SK-N-SH (cell line): ENCODE measurements at regions not wholly inside any gene's neighbourhood (a gene's known extent, or its start where the extent isn't known, plus 50 kb on each side); places are given as distances from the start of the nearest gene placed in this dataset.

Source experiments
- CTCF ChIA-PET: fragments of 300-600, 350-600 bp; formaldehyde crosslinking; extraction: SDS; loops from one replicate; lab custom pipeline; 2021; lab: Yijun Ruan, JAX
- POLR2A ChIA-PET: fragments of 350-600 bp; sonication (Branson Sonifier 250); formaldehyde crosslinking; extraction: SDS; loops from one replicate; lab custom pipeline; 2020; ENCODE audit warnings: antibody characterized with exemption, inconsistent platforms; lab: Yijun Ruan, JAX
- DNase-seq: peaks from one replicate; pipeline ENCODE4 v3.0.0; 2012
- H2AFZ ChIP-seq: fragments of 200-600 bp; sonication (generic); 2 replicates; pipeline ENCODE4 v1.8.1; 2016; ENCODE audit warnings: antibody characterized with exemption, mild to moderate bottlenecking, low read depth
- H3F3A ChIP-seq: fragments of 200-600 bp; sonication (generic); replicated peaks from 2 replicates; pipeline ENCODE3; 2016; ENCODE audit warnings: antibody characterized with exemption, mild to moderate bottlenecking; ENCODE audit not compliant: insufficient read depth
- H3K27ac ChIP-seq, 2 experiments: fragments of 200-500 bp in 1 of 2; fragments of 200-600 bp in 1 of 2; sonication (Bioruptor generic) in 1 of 2; sonication (generic), shearing (Covaris generic) in 1 of 2; 2 replicates each; pipeline versions ENCODE4 v1.5.1 to v1.6.1; 2014 to 2016; ENCODE audit warnings: low read depth in 2 of 2, inconsistent platforms in 1 of 2, low read length in 1 of 2, mild to moderate bottlenecking in 1 of 2, mixed read lengths in 1 of 2
- H3K27me3 ChIP-seq: fragments of 200-600 bp; sonication (generic), shearing (Covaris generic); 2 replicates; pipeline ENCODE4 v1.6.1; 2016; ENCODE audit warnings: mixed run types; ENCODE audit not compliant: insufficient read depth
- H3K36me3 ChIP-seq, 2 experiments: fragments of 200-500 bp in 1 of 2; fragments of 200-600 bp in 1 of 2; sonication (Bioruptor generic) in 1 of 2; sonication (generic) in 1 of 2; replicated peaks in 1 of 2; 2 replicates each; pipeline versions ENCODE3 to v1.5.1; 2014 to 2016; ENCODE audit warnings: low read length in 1 of 2, mild to moderate bottlenecking in 1 of 2; ENCODE audit not compliant: insufficient read depth in 2 of 2, control insufficient read depth in 1 of 2
- H3K4me1 ChIP-seq, 2 experiments: fragments of 200-500 bp in 1 of 2; fragments of 200-600 bp in 1 of 2; sonication (Bioruptor generic) in 1 of 2; sonication (generic), shearing (Covaris generic) in 1 of 2; 2 replicates each; pipeline versions ENCODE4 v1.5.1 to v1.6.1; 2014 to 2016; ENCODE audit warnings: low read depth in 1 of 2, low read length in 1 of 2, mixed run types in 1 of 2; ENCODE audit not compliant: insufficient read depth in 2 of 2, control insufficient read depth in 1 of 2
- H3K4me2 ChIP-seq: fragments of 200-600 bp; sonication (generic), shearing (Covaris generic); 2 replicates; pipeline ENCODE4 v1.6.1; 2017; ENCODE audit warnings: mixed run types
- H3K4me3 ChIP-seq, 2 experiments: fragments of 200-500 bp in 1 of 2; fragments of 200-600 bp in 1 of 2; sonication (Bioruptor generic) in 1 of 2; sonication (generic), shearing (Covaris generic) in 1 of 2; 2 replicates each; pipeline versions ENCODE4 v1.5.1 to v1.8.1; 2014 to 2016; ENCODE audit warnings: low read depth in 2 of 2, inconsistent platforms in 1 of 2, low read length in 1 of 2, mild to moderate bottlenecking in 1 of 2, mixed read lengths in 1 of 2, moderate library complexity in 1 of 2
- H3K79me2 ChIP-seq: fragments of 200-600 bp; sonication (generic); 2 replicates; pipeline ENCODE4 v1.8.1; 2017; ENCODE audit warnings: mild to moderate bottlenecking; ENCODE audit not compliant: insufficient read depth
- H3K9ac ChIP-seq: fragments of 200-600 bp; sonication (generic); 2 replicates; pipeline ENCODE4 v1.6.1; 2017; ENCODE audit warnings: mixed run types
- H3K9me2 ChIP-seq: fragments of 200-600 bp; sonication (generic); 2 replicates; pipeline ENCODE4 v1.6.1; 2017; ENCODE audit warnings: mixed run types
- H3K9me3 ChIP-seq: fragments of 200-600 bp; sonication (generic); 2 replicates; pipeline ENCODE4 v1.6.1; 2017; ENCODE audit warnings: mixed run types, mild to moderate bottlenecking, moderate library complexity
- H4K20me1 ChIP-seq: fragments of 200-600 bp; sonication (generic); 2 replicates; pipeline ENCODE4 v1.6.1; 2017; ENCODE audit warnings: mild to moderate bottlenecking, mixed run types; ENCODE audit not compliant: insufficient read depth
- ELF1 ChIP-seq: IDR thresholded peaks from 2 replicates; pipeline ENCODE4 v1.4.0; 2012
- EZH2phosphoT487 ChIP-seq: fragments of 200-600 bp; sonication (generic); IDR thresholded peaks from 2 replicates; pipeline ENCODE4 v1.6.1; 2017; ENCODE audit warnings: low read depth, mixed run types, mild to moderate bottlenecking, antibody characterized with exemption, moderate library complexity, borderline replicate concordance
- FOXJ3 ChIP-seq: sonication (generic); formaldehyde crosslinking; IDR thresholded peaks from 2 replicates; pipeline ENCODE4 v1.5.1; 2020; ENCODE audit warnings: mild to moderate bottlenecking, missing genetic modification reagents
- GABPA ChIP-seq: IDR thresholded peaks from 2 replicates; pipeline ENCODE4 v1.4.0; 2012; ENCODE audit warnings: low read depth, mild to moderate bottlenecking
- GATA2 ChIP-seq: sonication (generic); formaldehyde crosslinking; IDR thresholded peaks from 2 replicates; pipeline ENCODE4 v1.5.0; 2020; ENCODE audit warnings: mild to moderate bottlenecking, missing genetic modification reagents
- IRF3 ChIP-seq: fragments of 150-350 bp; IDR thresholded peaks from 2 replicates; pipeline ENCODE4 v1.6.1; 2016; ENCODE audit warnings: mild to moderate bottlenecking, low read depth, low read length
- MEF2A ChIP-seq: IDR thresholded peaks from 2 replicates; pipeline ENCODE4 v1.4.0; 2012; ENCODE audit warnings: low read depth, borderline replicate concordance
- MXI1 ChIP-seq: IDR thresholded peaks from 2 replicates; pipeline ENCODE4 v1.6.1; 2012; ENCODE audit warnings: mild to moderate bottlenecking, low read depth, low read length, improper control_type of control experiment
- POLR2AphosphoS5 ChIP-seq: IDR thresholded peaks from 2 replicates; pipeline ENCODE4 v1.6.1; 2012; ENCODE audit warnings: low read depth, low read length
- RFX5 ChIP-seq: IDR thresholded peaks from 2 replicates; pipeline ENCODE4 v1.6.1; 2012; ENCODE audit warnings: mild to moderate bottlenecking, improper control_type of control experiment, low read length
- RXRA ChIP-seq: IDR thresholded peaks from 2 replicates; pipeline ENCODE4 v1.4.0; 2012; ENCODE audit warnings: low read depth, mild to moderate bottlenecking, borderline replicate concordance
- SIN3A ChIP-seq: IDR thresholded peaks from 2 replicates; pipeline ENCODE4 v1.6.1; 2012; ENCODE audit warnings: low read depth, mild to moderate bottlenecking, low read length, moderate library complexity, borderline replicate concordance
- SMC3 ChIP-seq: IDR thresholded peaks from 2 replicates; pipeline ENCODE4 v1.6.1; 2012; ENCODE audit warnings: low read depth, low read length, improper control_type of control experiment
- USF1 ChIP-seq: IDR thresholded peaks from 2 replicates; pipeline ENCODE4 v1.4.0; 2012; ENCODE audit warnings: low read depth, borderline replicate concordance
- YY1 ChIP-seq: IDR thresholded peaks from 2 replicates; pipeline ENCODE4 v1.4.0; 2012; ENCODE audit warnings: low read depth, mild to moderate bottlenecking
- WGBS: methylation state at CpG from one replicate; pipeline ENCODE4 v1.1.6; 2017; ENCODE audit warnings: low lambda C conversion rate; 5-methylcytosine and 5-hydroxymethylcytosine counted together

- CTCF ChIA-PET: no interaction called here
These were observed 467.5 kb upstream of the CHST9 start for GRCh38 chr18:27652480-27653121.

GRCh38 chr18:27649621-27650020 lies 464.5 kb upstream of the CHST9 start:
- Histone ChIP-seq H3K9me3 (no peaks in the 10 kb centered on the region), H3K27ac (no peak overlapping the region), H3K4me1 (no peaks in the 10 kb centered on the region), H4K20me1 (no peaks in the 10 kb centered on the region), H3K36me3 (no peaks in the 10 kb centered on the region), H3K9me2 (no peaks in the 10 kb centered on the region), H3K27me3 (no peaks in the 10 kb centered on the region), H2AFZ (no peak overlapping the region), H3K4me3 (no peak overlapping the region), H3F3A (no peaks in the 10 kb centered on the region), H3K79me2 (no peaks in the 10 kb centered on the region), H3K9ac (no peak overlapping the region), H3K4me2 (no peak overlapping the region)
- ChIA-PET CTCF (interaction anchor here (1.3 kb wide), 1 partner anchor 1019 kb away, joined by 3 read pairs; no protein-coding TSS in a partner anchor), POLR2A (no interaction called here)
- DNase-seq: no peak
- WGBS: 94% methylated on average over 3 of the region's 3 CpGs
- no peak for TF ChIP-seq RXRA
- TF ChIP-seq GATA2 (CRISPR knock-in tag): no peak
- no peak for TF ChIP-seq MXI1
- TF ChIP-seq RFX5: no peak
- TF ChIP-seq ELF1: no peak
- no peak for TF ChIP-seq YY1
- no peak for TF ChIP-seq GABPA
- TF ChIP-seq POLR2AphosphoS5: no peak
- no peak for TF ChIP-seq SMC3
- no peak for TF ChIP-seq FOXJ3
- TF ChIP-seq USF1: no peak
- TF ChIP-seq IRF3: no peak
- TF ChIP-seq MEF2A: no peak
- no peak for TF ChIP-seq EZH2phosphoT487

More at GRCh38 chr18:27652480-27653121, 467.5 kb upstream of the CHST9 start:
- Histone ChIP-seq H3K36me3 (no peaks in the 10 kb centered on the region), H3K9ac (no peak overlapping the region), H3F3A (no peaks in the 10 kb centered on the region), H3K9me2 (no peaks in the 10 kb centered on the region)
- POLR2A ChIA-PET: no interaction called here
- TF ChIP-seq ELF1 (no peak), GATA2 (CRISPR knock-in tag) (no peak), POLR2AphosphoS5 (no peak), SIN3A (no peak)
- TF ChIP-seq, all 33 proteins: peak for 0
- Histone ChIP-seq H3K4me1 (no peaks in the 10 kb centered on the region), H4K20me1 (no peaks in the 10 kb centered on the region), H3K4me2 (no peak overlapping the region), H3K27me3 (peaks cover 5% of the 10 kb centered on the region; the same call in 1 of the 2 replicates), H3K27ac (no peak overlapping the region), H3K79me2 (no peaks in the 10 kb centered on the region), H2AFZ (no peak overlapping the region), H3K4me3 (no peak overlapping the region), H3K9me3 (no peaks in the 10 kb centered on the region)
- DNase-seq: no peak
- 75% methylated on average over 2 of the region's 2 CpGs for WGBS
